OCI-LY7 (cell line): ENCODE measurements at regions not wholly inside any gene's neighbourhood (a gene's known extent, or its start where the extent isn't known, plus 50 kb on each side); places are given as distances from the start of the nearest gene placed in this dataset.

ENCODE experiments used
- BruUV-seq: library from RNA; stranded (reverse); fragments of 400-500 nt; replicated peaks from 2 replicates; lab custom pipeline; 2021; lab: Mats Ljungman, UMichigan
- CTCF ChIA-PET: fragments of 300-600 bp; sonication (Branson Sonifier 250); formaldehyde crosslinking; loops from one replicate; lab custom pipeline; 2022; ENCODE audit warnings: antibody characterized with exemption; ENCODE audit not compliant: unreplicated experiment; lab: Charles Lee
- POLR2A ChIA-PET: fragments of 300-600 bp; sonication (Branson Sonifier 250); formaldehyde crosslinking; loops from one replicate; lab custom pipeline; 2022; ENCODE audit warnings: antibody characterized with exemption; lab: Charles Lee
- DNase-seq: peaks from one replicate; pipeline ENCODE4 v3.0.0-alpha.2; 2015; ENCODE audit warnings: low spot score
- H2AFZ ChIP-seq: fragments of 200-600 bp; sonication (generic), shearing (Covaris generic); 2 replicates; pipeline ENCODE4 v1.6.1; 2014; ENCODE audit warnings: mild to moderate bottlenecking, antibody characterized with exemption, low read length, moderate library complexity
- H3K27ac ChIP-seq: fragments of 200-600 bp; sonication (generic); 2 replicates; pipeline ENCODE4 v1.5.1; 2014; ENCODE audit warnings: mixed run types, low read depth, mild to moderate bottlenecking, moderate library complexity, low read length, inconsistent platforms; ENCODE audit not compliant: poor library complexity, severe bottlenecking
- H3K36me3 ChIP-seq: fragments of 200-600 bp; sonication (generic); 2 replicates; pipeline ENCODE4 v1.6.1; 2014; ENCODE audit warnings: mild to moderate bottlenecking, antibody characterized with exemption, low read length, moderate library complexity, mixed read lengths; ENCODE audit not compliant: insufficient read depth
- H3K4me1 ChIP-seq: fragments of 200-600 bp; sonication (generic); 2 replicates; pipeline ENCODE4 v1.5.1; 2014; ENCODE audit warnings: mild to moderate bottlenecking, low read length; ENCODE audit not compliant: insufficient read depth, poor library complexity, severe bottlenecking
- H3K4me2 ChIP-seq: fragments of 200-600 bp; sonication (generic); 2 replicates; pipeline ENCODE4 v1.6.1; 2014; ENCODE audit warnings: mild to moderate bottlenecking, low read length
- H3K4me3 ChIP-seq: fragments of 200-600 bp; sonication (generic); 2 replicates; pipeline ENCODE4 v1.5.1; 2014; ENCODE audit warnings: mild to moderate bottlenecking, low read depth, low read length; ENCODE audit not compliant: poor library complexity, severe bottlenecking
- H3K79me2 ChIP-seq: fragments of 200-600 bp; sonication (generic); 2 replicates; pipeline ENCODE4 v1.6.1; 2016; ENCODE audit warnings: low read depth, mild to moderate bottlenecking, low read length, moderate library complexity, mixed read lengths; ENCODE audit not compliant: insufficient read depth
- H3K9me2 ChIP-seq: fragments of 200-600 bp; sonication (generic); 2 replicates; pipeline ENCODE4 v1.6.1; 2016; ENCODE audit warnings: mild to moderate bottlenecking, low read length, mixed read lengths; ENCODE audit not compliant: insufficient read depth
- H3K9me3 ChIP-seq: fragments of 200-600 bp; sonication (generic); 2 replicates; pipeline ENCODE4 v1.6.1; 2014; ENCODE audit warnings: mild to moderate bottlenecking, mixed run types, low read length, mixed read lengths
- H4K20me1 ChIP-seq: fragments of 200-600 bp; sonication (generic); 2 replicates; pipeline ENCODE4 v1.6.1; 2014; ENCODE audit warnings: mild to moderate bottlenecking, antibody characterized with exemption, low read length, moderate library complexity, mixed read lengths; ENCODE audit not compliant: insufficient read depth
- EZH2phosphoT487 ChIP-seq: fragments of 200-600 bp; sonication (generic); IDR thresholded peaks from 2 replicates; pipeline ENCODE4 v1.6.1; 2018; ENCODE audit warnings: low read depth, borderline replicate concordance, mild to moderate bottlenecking, mixed run types, antibody characterized with exemption, low read length, moderate library complexity, mixed read lengths
- intact Hi-C: fragments of 100-400 bp; cut with micrococcal nuclease; formaldehyde crosslinking; loops from one replicate; pipeline ENCODE4 v1.10.0; 2022; ENCODE audit not compliant: unreplicated experiment
- TF ChIP-seq, protein P1 (sequence below): fragments of 200-600 bp; sonication (generic); conservative IDR thresholded peaks from 2 replicates; pipeline ENCODE4 v1.5.1; 2014; ENCODE audit warnings: mild to moderate bottlenecking, antibody characterized with exemption, low read length, moderate library complexity, mixed read lengths

- Histone ChIP-seq H3K79me2 (no peaks in the 10 kb centered on the region), H3K4me2 (no peak overlapping the region), H3K9me3 (no peaks in the 10 kb centered on the region), H3K27ac (no peak overlapping the region), H4K20me1 (no peaks in the 10 kb centered on the region), H3K4me3 (no peak overlapping the region), H3K4me1 (no peaks in the 10 kb centered on the region), H3K9me2 (no peaks in the 10 kb centered on the region), H3K36me3 (no peaks in the 10 kb centered on the region), H2AFZ (no peak overlapping the region)
- POLR2A ChIA-PET = interaction anchor here (0.7 kb wide), 1 partner anchor 35 kb away, joined by 3 read pairs; no protein-coding TSS in a partner anchor
- DNase-seq = no peak
- intact Hi-C loops = no loop called here
- CTCF ChIA-PET = no interaction called here
- no TSS peak for BruUV-seq
- TF ChIP-seq, protein P1, sequence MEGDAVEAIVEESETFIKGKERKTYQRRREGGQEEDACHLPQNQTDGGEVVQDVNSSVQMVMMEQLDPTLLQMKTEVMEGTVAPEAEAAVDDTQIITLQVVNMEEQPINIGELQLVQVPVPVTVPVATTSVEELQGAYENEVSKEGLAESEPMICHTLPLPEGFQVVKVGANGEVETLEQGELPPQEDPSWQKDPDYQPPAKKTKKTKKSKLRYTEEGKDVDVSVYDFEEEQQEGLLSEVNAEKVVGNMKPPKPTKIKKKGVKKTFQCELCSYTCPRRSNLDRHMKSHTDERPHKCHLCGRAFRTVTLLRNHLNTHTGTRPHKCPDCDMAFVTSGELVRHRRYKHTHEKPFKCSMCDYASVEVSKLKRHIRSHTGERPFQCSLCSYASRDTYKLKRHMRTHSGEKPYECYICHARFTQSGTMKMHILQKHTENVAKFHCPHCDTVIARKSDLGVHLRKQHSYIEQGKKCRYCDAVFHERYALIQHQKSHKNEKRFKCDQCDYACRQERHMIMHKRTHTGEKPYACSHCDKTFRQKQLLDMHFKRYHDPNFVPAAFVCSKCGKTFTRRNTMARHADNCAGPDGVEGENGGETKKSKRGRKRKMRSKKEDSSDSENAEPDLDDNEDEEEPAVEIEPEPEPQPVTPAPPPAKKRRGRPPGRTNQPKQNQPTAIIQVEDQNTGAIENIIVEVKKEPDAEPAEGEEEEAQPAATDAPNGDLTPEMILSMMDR = no peak
- TF ChIP-seq EZH2phosphoT487 = no peak
Measured at GRCh38 chr11:106344966-106345365, 267.5 kb downstream of the AASDHPPT start.

DNA sequence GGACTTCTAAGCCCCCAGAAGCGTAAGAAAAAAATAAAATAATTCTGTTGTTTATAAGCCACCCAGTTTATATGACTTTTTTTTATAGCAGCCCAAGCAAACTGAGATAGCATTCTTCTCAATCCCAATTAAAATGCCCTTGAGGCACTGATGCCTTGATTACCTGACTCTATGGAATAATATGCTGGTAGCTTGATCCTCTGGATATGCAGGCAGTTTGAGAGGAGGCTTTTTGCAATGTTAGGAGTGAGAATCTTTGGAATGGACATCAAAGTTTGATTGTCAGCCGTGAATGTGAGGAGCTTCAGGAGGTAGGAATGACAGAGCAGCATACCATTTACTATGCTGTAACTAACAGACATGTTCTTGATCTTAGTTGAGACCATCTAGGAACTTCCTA lies 275.6 kb downstream of the AASDHPPT start:
- H3K79me2 ChIP-seq = no peaks in the 10 kb centered on the region
- ChIA-PET CTCF (no interaction called here), POLR2A (interaction anchor here (1.0 kb wide), 1 partner anchor 69 kb away, joined by 3 read pairs; no protein-coding TSS in a partner anchor)
- no peaks in the 10 kb centered on the region for H3K9me2 ChIP-seq
- BruUV-seq = no TSS peak
- no peaks in the 10 kb centered on the region for H3K36me3 ChIP-seq
- no peaks in the 10 kb centered on the region for H3K9me3 ChIP-seq
- H3K4me1 ChIP-seq = no peaks in the 10 kb centered on the region
- no peak for TF ChIP-seq EZH2phosphoT487
- TF ChIP-seq, protein P1 = no peak
- H3K4me2 ChIP-seq = no peak overlapping the region
- H3K27ac ChIP-seq = no peak overlapping the region
- no peak overlapping the region for H3K4me3 ChIP-seq
- no peak for DNase-seq
- no peaks in the 10 kb centered on the region for H4K20me1 ChIP-seq
- intact Hi-C loops = no loop called here
- no peak overlapping the region for H2AFZ ChIP-seq

- H2AFZ ChIP-seq = no peak overlapping the region
- H3K36me3 ChIP-seq = no peaks in the 10 kb centered on the region
- no peaks in the 10 kb centered on the region for H3K9me2 ChIP-seq
- H3K27ac ChIP-seq = no peak overlapping the region
- no peaks in the 10 kb centered on the region for H4K20me1 ChIP-seq
- CTCF ChIA-PET = no interaction called here
- H3K79me2 ChIP-seq = no peaks in the 10 kb centered on the region
- no TSS peak for BruUV-seq
- no peaks in the 10 kb centered on the region for H3K9me3 ChIP-seq
- intact Hi-C loops = no loop called here
- no peak overlapping the region for H3K4me3 ChIP-seq
- TF ChIP-seq EZH2phosphoT487 = no peak
- TF ChIP-seq, protein P1 = no peak
- H3K4me2 ChIP-seq = no peak overlapping the region
- no peak for DNase-seq
- POLR2A ChIA-PET = interaction anchor here (0.7 kb wide), 1 partner anchor 8 kb away, joined by 3 read pairs; no protein-coding TSS in a partner anchor
- no peaks in the 10 kb centered on the region for H3K4me1 ChIP-seq
Measured at GRCh38 chr11:106369224-106369623, 291.8 kb downstream of the AASDHPPT start.
